Myocyte (in vitro differentiated cells): ENCODE measurements at regions not wholly inside any gene's neighbourhood (a gene's known extent, or its start where the extent isn't known, plus 50 kb on each side); places are given as distances from the start of the nearest gene placed in this dataset.

Source experiments
- DNase-seq: peaks from one replicate; pipeline ENCODE4 v3.0.0-alpha.2; 2012; ENCODE audit warnings: low read depth

DNA sequence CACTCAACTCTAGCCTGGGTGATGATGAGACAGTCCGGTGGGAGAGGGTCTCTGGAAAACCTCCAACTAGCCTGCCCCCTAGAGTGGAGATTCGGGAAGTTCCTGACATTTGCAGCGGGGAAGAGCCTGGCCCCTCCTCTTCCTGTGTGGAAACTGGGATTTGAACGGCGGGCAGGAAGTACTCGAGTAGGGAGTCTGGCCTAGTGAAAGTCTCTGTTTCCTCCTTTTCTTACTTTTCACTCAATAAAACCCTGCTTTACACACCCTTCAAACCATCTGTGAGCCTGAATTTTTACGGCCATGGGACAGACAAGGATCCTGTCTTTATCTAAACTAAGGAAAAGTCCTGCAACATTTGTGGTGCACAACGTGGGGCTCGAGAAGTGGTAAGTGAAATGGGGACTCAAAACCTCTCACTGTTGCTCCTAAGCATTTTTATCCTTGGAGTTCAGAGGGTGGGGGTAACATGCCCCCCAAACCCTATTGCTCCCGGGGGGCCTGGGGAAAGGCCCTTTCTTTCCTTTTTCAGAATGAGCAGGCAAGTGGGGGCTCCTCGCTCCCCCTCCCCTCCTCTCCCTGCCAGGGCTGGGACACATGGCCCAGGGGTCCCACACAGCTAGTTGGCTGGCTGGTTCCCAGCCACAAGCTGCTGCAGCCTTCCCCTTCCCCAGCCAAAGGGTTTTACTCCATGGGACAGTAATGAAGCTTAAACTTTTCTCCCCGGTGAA lies 224.7 kb upstream of the GBE1 start:
- no peak for DNase-seq

DNA sequence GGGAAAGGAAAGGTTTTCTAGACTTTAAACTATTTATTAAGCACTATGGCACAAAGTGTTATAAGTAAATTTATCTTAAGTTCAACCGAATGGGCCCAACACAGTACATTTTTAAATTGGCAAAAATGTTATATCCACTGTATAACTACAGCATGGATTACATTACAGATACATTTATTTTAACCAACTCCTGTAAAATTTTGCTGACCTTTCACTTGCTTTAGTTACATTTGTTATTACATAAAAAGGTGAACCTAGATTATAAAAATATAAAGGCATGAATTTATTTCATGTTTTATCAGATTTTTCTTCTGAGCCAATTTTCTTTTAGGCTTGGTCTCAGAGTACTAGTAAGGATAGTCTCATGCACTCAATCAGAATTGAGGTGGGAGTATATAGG lies 221.9 kb upstream of the GBE1 start:
- DNase-seq: no peak

DNA sequence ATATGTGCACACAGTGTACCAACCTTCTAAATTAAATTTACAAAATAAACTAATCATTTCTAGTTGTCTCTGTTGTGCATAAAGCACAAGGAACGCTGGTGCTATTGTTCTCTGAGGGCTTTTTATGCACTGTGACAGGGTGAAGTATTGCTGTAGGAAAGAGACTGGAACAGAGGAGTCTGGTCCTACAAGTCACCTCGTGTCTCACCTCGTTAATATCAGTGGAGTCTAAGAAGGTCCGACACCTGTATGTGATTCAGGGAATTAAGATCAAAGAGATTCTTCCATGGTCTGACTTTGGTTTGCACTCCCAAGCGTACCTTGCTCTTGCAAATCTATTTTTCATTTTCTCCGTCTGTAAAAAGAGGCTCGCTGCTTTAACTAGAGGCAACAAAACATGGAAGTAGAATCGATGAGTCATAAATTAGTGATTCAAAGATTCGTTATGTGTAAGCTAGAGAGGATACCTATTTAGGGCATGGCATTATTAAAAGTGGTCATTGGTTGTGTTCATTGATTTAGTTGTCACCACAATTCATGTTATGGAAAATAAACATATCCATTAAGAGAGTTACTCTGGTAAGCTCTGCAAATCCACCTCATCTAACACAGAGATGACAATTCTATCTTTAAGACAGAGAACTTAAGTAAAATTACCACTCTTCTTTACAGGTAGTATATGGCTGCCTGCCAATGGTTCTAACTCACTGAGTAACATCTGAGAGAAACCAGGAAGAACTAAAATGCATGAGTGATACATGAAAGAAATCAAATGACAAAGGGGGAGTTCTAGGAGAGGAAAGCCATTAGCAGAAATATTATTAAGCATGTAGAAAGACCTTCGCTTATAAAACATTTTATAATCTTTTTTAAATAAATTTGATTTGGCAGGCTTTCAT lies 219.4 kb upstream of the GBE1 start:
- DNase-seq: no peak

DNA sequence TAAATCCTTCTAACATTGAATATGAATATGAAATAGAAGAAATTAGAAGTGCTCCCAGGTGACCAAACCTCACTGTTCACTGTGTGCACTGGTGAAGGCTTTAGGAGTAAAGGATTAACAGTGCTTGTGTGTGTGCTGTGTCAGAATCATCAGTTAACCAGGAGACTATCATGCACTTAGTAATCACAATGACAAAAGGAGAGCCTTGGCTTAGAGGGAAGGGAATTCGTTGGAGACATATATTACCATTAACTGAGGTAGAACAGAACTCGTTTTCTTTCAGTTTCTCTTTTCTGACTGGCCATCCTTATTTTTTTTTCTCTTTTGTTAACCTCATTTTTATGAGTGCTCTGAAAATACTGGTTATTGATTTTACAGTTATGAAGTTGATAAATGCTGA lies 213.3 kb upstream of the GBE1 start:
- DNase-seq: no peak

DNA sequence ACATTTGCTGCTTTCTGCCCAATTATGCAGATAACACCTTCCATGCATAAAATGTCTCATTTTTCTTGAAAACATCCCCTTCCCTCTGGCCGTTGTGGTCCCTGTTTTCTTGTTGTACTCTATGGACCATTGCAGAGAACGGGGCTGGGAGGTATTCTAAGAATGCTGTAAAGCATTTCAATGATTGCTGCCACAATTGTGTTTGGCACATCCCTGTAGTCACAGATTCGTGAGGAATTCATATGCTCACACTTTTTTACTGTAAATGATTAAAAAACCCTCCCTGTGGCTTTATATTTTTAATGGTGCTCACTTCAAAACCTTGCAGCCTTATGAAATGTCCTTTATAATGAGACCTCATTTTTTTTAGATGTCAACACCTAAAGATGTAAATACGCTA lies 207.2 kb upstream of the GBE1 start:
- no peak for DNase-seq

DNA sequence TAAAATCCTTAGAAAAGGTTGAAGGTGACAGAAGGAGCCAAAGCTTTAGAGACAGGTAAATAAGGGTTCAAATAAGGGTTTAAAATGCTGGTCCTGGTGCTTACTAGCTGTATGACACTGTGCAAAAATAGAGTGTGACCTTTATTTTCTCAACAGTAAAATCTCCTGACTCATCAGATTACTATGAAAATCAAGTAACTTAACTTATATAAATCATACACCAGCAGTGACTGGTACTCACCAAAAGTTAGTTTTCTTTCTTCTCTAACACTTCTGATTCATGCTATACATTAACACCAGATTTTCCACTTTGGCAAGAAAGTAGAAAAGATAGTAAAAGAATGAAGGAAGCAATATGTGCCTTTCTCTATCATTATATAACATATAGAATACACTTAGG lies 205.9 kb upstream of the GBE1 start:
- no peak for DNase-seq

DNA sequence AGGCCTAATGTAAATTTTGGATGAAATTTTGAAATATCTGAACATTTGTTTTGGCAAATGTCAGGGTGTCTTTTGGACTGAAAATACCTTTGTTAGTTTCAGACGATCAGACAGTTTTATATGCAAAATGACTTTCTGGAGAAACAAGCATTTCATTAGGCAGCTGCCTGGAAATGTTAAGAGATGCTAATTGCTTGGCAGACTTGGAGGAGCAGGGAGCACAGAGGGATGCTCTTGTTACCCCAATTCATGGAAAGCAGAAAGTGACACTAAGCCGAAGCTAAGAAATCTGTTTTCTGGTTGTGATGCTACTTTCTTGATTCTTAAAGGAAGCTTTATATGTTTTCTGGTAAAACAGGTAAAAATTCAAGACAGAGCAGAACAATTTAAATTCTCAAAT lies 204.3 kb upstream of the GBE1 start:
- DNase-seq: no peak

DNA sequence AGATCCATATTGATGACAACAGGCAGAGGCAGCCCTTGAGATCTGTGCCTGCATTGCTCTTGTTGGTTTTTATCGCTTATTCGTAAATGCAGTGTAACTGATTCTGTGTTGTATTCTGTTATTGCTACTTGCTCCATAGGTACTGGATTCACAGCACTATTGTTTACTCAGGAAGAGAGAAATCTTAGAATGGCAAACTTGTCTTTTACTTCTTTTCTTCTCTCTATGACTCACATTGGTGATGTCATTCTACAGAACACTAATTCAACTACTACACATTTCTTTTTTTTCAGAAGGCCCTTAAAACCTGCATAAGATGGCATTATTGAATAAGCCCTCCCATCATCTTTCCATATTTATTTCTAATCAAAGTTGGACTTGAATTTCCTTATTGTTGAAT lies 201.0 kb upstream of the GBE1 start:
- DNase-seq: no peak

DNA sequence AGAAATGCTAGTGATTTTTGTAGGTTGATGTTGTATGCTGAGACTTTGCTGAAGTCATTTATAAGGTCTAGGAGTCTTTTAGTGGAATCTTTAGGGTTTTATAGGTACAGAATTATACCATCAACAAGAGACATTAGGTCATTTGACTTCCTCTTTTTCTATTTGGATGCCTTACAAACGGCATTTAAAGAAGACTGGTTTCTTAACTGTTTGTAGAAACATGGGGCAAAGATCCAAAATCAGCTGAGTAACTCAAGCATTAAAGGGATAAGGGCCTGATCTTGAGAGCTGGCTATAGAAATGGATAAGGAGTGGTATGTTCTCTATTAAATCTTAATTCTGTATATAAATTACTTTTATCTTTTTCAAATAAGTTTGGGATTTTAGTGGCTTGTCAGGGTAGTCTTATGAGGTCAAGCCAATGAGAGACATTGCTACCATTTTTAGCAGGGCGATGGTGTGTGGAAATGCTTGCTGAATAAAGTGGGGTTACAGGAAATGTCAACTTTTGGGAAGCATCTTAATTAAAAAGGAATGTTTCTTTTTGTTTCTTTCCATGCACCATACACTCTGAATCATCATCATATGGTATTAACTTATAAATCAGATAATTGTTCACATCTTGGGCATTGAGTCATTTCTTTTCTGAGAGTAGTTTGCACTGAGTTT lies 197.7 kb upstream of the GBE1 start:
- DNase-seq: no peak

DNA sequence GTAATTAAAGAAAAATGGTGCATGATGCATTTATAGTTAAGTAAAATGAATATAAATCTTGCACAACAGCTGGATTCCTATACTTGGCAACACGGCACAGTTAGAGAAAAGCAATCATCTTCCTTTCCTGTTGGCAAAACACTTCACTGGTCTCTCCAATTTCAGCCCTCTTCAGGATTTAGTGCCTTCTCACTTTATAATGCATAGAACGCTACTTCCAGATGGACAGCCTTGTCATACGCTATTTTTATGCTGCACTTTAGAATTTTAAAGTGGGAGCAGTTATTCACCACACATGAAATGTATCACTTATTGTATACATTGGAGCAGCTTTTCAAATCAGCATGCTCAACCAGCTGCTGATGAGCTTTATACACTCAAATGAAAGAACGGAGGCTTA lies 194.4 kb upstream of the GBE1 start:
- no peak for DNase-seq

DNA sequence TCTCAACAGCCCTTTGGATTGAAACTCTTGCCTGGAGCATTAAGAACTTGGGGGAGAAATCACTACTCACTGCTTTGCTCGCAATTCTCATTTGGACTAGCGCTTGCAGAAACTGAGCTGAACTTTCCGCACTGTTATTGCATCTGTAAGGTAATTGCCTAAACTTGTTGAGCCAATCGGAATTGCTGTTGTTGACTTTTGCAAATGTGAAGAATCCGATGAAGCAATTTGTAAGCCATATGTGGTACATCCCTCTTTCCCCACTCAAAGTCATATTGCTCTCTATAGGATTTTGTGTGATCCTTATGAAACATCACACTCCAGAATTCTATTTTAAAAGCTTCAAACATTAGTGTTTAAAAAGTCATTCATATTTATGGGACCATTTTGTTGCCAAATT lies 191.7 kb upstream of the GBE1 start:
- DNase-seq: no peak

DNA sequence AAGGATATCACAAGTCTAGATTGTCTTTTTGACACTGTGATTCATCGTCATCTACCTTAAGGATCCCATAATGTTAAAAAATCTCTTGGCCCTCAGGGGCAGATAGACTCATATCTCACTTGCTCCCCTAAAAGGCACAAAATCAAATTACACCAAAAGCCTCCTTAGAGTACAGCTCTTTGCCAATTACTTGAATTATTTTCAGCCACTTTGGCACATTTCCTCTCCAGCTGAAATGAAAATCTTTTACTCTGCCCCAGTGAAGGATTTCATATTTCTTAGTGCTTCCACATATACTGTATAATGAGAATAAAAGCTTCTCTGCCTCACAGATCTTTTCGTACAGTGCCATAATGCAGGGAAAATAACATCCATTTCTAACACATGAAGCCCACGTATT lies 190.7 kb upstream of the GBE1 start:
- no peak for DNase-seq

DNA sequence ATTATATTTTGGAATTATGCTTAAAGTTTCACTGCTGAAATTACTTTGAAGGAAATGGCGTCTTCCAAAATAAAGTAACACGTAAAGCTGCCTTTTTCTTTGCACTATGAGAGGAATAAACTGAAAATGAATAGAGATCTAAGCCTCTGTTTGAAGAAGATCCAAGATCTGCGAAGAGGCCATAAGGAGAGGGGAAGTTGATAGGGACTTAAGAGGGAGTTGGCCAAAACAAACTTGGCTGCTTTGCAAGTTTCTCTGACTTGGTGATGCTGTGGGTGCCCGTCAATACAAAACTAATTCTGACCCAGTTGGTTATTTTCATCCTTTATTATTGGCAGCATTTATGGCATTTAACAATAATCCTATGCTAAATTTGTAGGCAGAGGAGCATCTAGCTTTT lies 190.2 kb upstream of the GBE1 start:
- no peak for DNase-seq

DNA sequence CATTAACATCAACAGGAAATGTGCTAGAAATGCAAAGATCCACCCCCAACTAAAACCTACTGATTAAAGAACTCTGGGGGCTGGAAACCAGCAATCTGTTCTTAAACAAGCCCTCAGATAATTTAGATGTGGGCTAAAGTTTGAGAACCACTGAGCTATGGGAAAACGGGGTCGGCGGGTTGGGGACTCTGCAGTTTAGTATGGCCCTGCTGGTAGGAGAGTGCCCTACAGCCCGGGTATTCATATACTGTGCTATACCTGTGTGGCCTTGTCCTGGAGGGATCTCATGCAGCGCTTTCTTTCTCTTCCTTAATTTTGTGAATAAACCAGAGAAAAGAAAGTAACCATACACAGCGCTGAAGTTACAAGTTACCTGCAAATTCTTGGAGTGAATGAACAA lies 189.7 kb upstream of the GBE1 start:
- DNase-seq: no peak

DNA sequence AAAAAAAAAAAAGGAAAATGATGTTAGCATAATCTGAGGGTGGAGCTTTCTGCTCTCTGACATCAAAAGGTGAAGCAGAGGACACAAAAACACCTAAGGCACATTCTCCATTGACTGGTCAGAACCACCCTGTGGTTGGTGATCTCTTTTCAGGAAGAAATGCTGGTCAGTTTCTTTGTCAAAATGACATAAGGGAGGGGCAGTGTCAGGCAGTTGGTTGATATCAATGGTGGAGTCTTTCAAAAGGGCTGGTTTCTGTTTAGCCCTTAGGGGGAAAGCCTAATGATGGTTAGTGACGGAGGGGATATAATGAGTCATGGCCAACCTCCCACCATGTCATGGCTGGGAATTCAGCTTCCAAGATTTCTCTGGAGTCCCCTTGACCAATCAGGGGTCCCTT lies 185.9 kb upstream of the GBE1 start:
- no peak for DNase-seq

DNA sequence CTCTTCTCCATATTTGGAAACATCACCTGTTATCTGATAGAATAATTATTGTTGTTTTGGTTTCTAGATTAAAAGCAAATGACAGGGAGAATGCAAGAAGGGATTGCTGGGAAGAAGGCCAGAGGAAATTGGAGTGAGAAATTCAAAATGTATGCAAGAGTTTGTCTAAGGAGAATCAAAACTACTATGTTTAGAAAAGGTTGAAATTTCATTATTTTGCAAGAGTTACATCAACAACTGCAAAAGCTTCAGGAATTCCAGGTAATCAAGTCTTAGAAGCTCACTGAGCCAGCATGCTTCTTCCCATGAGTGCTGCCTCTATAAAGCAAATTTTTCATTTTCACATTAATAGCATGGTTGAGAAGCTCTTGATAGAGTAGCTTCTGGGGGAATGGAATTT lies 177.2 kb upstream of the GBE1 start:
- no peak for DNase-seq

DNA sequence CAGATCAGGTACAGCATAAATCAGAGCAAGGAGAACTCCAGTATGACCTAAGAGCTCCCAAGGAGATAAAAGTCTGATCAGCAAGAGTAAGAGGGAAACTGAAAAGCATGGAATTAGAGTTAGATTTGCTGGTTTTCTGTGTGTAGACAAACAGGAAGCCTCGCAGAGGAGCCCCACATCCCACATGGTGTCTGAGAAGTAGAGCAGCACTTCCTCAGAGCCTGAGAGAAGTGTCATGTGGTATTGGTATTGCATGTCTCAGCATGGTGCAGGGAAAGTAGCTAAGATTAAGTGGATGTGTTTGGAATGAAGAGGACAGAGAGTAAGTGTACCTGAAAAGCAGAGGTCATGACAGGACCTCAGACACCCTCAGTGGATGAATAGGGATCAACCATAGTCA lies 175.4 kb upstream of the GBE1 start:
- DNase-seq: no peak

DNA sequence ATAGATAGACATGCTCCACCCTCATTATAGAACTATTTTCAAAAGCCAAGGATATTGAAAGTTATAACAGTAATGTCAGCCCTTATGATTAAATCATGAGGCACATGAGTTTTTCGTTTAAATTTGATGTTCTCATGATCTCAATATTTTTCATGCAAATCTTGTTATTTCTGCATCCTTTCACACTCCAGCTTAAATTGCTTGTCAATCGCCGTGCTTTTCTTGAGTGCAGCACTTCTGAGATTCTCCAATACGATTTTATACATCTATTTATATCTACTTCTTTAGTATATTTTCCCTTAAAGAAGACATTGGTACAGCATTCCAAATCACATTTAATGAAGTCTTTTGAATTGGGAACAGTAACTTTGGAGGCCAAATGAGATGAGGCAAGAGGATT lies 171.2 kb upstream of the GBE1 start:
- no peak for DNase-seq

DNA sequence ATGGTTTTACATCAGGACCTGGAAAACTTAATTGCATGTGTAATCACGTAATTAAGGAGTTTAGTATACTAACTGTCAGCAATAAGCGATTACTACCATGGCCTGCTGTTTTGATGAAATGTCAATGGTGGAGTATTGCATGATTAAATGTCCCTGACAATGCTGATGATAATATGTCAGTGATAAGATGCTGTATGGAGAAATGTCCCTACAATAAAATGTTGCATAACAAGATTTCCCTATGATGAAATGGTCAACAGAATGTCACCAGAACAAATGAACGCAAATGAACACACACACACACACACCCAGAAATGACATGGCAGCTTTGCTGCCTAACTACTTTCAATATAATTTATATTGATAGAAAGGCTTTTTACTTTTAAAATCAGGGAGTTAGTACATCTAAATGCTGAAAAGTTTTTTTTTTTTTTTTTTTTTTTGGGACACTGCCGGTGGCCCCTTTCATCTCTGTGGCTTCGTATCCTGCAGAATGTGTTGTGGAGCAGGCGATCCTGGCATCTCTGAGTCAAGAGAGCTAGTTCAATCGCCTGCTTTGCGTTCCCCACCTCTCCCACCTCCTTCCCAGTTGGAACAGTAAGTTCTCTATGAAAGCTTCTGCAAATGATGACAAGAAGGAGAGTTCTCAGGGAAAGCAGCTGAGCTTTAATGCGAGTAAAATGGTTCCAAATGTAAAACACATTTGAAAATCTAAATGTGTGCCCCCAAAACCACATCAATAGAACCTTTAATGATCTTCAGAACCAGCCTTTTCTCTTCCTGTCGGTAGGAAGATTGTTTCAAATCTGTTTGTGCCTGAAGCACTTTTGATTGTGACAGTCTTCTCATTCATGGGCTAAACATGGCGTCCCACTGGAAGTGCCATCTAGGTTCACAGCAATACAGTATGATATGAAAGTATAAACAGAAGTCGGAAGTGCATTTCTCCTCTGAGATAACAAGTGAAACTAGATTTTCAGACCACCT lies 170.1 kb upstream of the GBE1 start:
- DNase-seq: no peak

DNA sequence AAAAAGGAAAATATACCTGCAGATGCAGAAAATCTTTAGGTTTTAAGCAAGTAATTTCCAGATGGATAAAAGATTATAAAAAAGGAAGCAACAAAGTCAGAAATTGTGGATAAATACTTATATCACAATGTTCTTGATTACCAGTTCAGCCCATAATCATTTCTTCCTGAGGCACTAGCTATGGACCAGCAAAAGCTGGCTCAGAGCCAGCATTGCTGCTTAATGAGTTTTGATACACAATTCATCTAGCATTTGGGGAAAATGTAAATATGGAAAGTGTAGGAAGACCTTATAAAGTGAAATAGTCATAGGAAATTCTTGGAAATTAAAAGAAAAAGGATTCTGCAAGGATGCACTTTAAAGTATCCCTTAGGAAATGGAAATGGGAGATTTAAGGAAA lies 168.3 kb upstream of the GBE1 start:
- DNase-seq: no peak

DNA sequence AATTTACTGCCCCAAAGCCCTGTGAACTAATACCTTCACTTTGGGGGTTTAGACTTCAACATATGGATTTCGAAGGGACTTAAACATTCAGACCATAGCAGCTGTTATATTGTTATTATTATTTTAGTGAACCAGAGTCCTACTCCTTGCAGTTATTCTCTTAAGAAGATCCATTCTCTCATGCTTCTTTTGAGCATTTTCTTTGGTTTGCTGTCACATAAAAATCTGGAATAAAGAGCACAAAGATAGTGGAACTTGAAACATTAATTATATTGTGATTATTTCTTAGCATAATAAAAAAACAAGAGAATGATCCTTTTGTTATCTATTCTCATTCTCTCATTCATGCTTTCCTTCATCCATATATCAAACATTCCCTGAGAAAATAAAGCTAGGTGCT lies 166.4 kb upstream of the GBE1 start:
- no peak for DNase-seq
